Progenitor cell of endocrine pancreas (in vitro differentiated cells): ENCODE measurements at regions not wholly inside any gene's neighbourhood (a gene's known extent, or its start where the extent isn't known, plus 50 kb on each side); places are given as distances from the start of the nearest gene placed in this dataset.

Experiments
- DNase-seq: peaks from one replicate; pipeline ENCODE4 v3.0.0; 2021; ENCODE audit warnings: low spot score; ENCODE audit not compliant: unreplicated experiment
- H3K27ac Mint-ChIP-seq: 2 replicates; pipeline ENCODE4 v1.8.0; 2021; ENCODE audit warnings: mild to moderate bottlenecking, moderate library complexity, mixed read lengths
- H3K27me3 Mint-ChIP-seq: 2 replicates; pipeline ENCODE4 v1.8.0; 2021; ENCODE audit warnings: mixed read lengths
- H3K36me3 Mint-ChIP-seq: 2 replicates; pipeline ENCODE4 v1.8.0; 2022; ENCODE audit warnings: mixed read lengths; ENCODE audit not compliant: insufficient read depth
- H3K4me1 Mint-ChIP-seq: 2 replicates; pipeline ENCODE4 v1.8.0; 2021; ENCODE audit warnings: low read depth, mixed read lengths
- H3K4me3 Mint-ChIP-seq: 2 replicates; pipeline ENCODE4 v1.8.0; 2021; ENCODE audit warnings: low read depth, mild to moderate bottlenecking, moderate library complexity, mixed read lengths
- H3K9me3 Mint-ChIP-seq: 2 replicates; pipeline ENCODE4 v1.8.0; 2021; ENCODE audit warnings: low read depth, mixed read lengths
- CTCF ChIP-seq: fragments of 200-600 bp; sonication (generic); IDR thresholded peaks from one replicate; pipeline ENCODE4 v1.5.0; 2021; ENCODE audit warnings: antibody characterized with exemption, mild to moderate bottlenecking; ENCODE audit not compliant: unreplicated experiment

GRCh38 chr2:42979416-42979869 lies 187.1 kb upstream of the HAAO start:
- peaks cover 58% of the 10 kb centered on the region for H3K4me1 Mint-ChIP-seq
- no peaks in the 10 kb centered on the region for H3K27me3 Mint-ChIP-seq
- peak overlapping the region; percentile 17 for H3K4me3 Mint-ChIP-seq
- H3K36me3 Mint-ChIP-seq, result peaks cover 8% of the 10 kb centered on the region
- H3K27ac Mint-ChIP-seq, result peak overlapping the region; percentile 97
- peak; percentile 55 for DNase-seq
- peak; percentile 44 for TF ChIP-seq CTCF
- no peaks in the 10 kb centered on the region for H3K9me3 Mint-ChIP-seq

- Mint-ChIP-seq H3K36me3 (peaks cover 8% of the 10 kb centered on the region), H3K4me1 (peaks cover 59% of the 10 kb centered on the region), H3K27ac (peak overlapping the region; percentile 97), H3K4me3 (peak overlapping the region; percentile 17), H3K27me3 (no peaks in the 10 kb centered on the region), H3K9me3 (no peaks in the 10 kb centered on the region)
- DNase-seq, result no peak
- TF ChIP-seq CTCF, result no peak
These were observed 186.6 kb upstream of the HAAO start for GRCh38 chr2:42978887-42979415.

- H3K9me3 Mint-ChIP-seq, result no peaks in the 10 kb centered on the region
These were observed 185.9 kb upstream of the HAAO start for GRCh38 chr2:42978175-42978886.

GRCh38 chr2:42977270-42978174 lies 185.1 kb upstream of the HAAO start:
- Mint-ChIP-seq H3K27ac (peak overlapping the region; percentile 97), H3K4me1 (peaks cover 53% of the 10 kb centered on the region), H3K36me3 (peaks cover 3% of the 10 kb centered on the region), H3K27me3 (no peaks in the 10 kb centered on the region), H3K9me3 (no peaks in the 10 kb centered on the region), H3K4me3 (peak overlapping the region; percentile 10)
- DNase-seq, result no peak
- no peak for TF ChIP-seq CTCF

More at GRCh38 chr2:42978175-42978886, 185.9 kb upstream of the HAAO start:
- Mint-ChIP-seq H3K4me3 (no peak overlapping the region), H3K4me1 (peaks cover 55% of the 10 kb centered on the region), H3K27ac (peak overlapping the region; percentile 97), H3K36me3 (peaks cover 8% of the 10 kb centered on the region), H3K27me3 (no peaks in the 10 kb centered on the region)
- DNase-seq, result no peak
- TF ChIP-seq CTCF, result no peak

GRCh38 chr2:42976351-42976750 lies 184.0 kb upstream of the HAAO start:
- Mint-ChIP-seq H3K9me3 (peaks cover 3% of the 10 kb centered on the region), H3K27ac (peak overlapping the region; percentile 97), H3K27me3 (no peaks in the 10 kb centered on the region), H3K36me3 (peaks cover 3% of the 10 kb centered on the region), H3K4me1 (peaks cover 53% of the 10 kb centered on the region), H3K4me3 (no peak overlapping the region)
- DNase-seq, result no peak
- TF ChIP-seq CTCF, result no peak
